Esophagus muscularis mucosa (tissue), 4 donors: ENCODE measurements at regions not wholly inside any gene's neighbourhood (a gene's known extent, or its start where the extent isn't known, plus 50 kb on each side); places are given as distances from the start of the nearest gene placed in this dataset.

Source experiments
- CTCF ChIP-seq, 3 experiments: fragments of 200-600 bp in 2 of 3; fragments of 450-650 bp in 1 of 3; sonication (generic) in 2 of 3; IDR thresholded peaks; one replicate each; pipeline ENCODE4 v1.5.1; 2017 to 2019; ENCODE audit warnings: antibody characterized with exemption in 3 of 3, mild to moderate bottlenecking in 2 of 3, moderate library complexity in 1 of 3
- EP300 ChIP-seq: sonication (generic); formaldehyde crosslinking; IDR thresholded peaks from one replicate; pipeline ENCODE4 v1.6.1; 2017; ENCODE audit warnings: antibody characterized with exemption
- POLR2A ChIP-seq: fragments of 450-650 bp; IDR thresholded peaks from one replicate; pipeline ENCODE4 v1.6.1; 2017; ENCODE audit warnings: antibody characterized with exemption, moderate library complexity, mild to moderate bottlenecking, low read depth
- POLR2AphosphoS5 ChIP-seq, 2 donors: sonication (generic); formaldehyde crosslinking; IDR thresholded peaks; one replicate each; pipeline ENCODE4 v1.6.1; 2017; ENCODE audit warnings: antibody characterized with exemption in 2 of 2

- TF ChIP-seq CTCF (IDR thresholded peaks at IDR 0.05), result no peak
- no peak for TF ChIP-seq POLR2A
- TF ChIP-seq POLR2AphosphoS5 (IDR thresholded peaks at IDR 0.05), result no peak
- TF ChIP-seq EP300, result no peak
Measured at GRCh38 chr11:29256580-29256979, 760.2 kb downstream of the KCNA4 start.
